Inflammatory macrophage (primary cell): ENCODE measurements at regions not wholly inside any gene's neighbourhood (a gene's known extent, or its start where the extent isn't known, plus 50 kb on each side); places are given as distances from the start of the nearest gene placed in this dataset.

Source experiments
- DNase-seq, 2 donors: peaks; one replicate each; pipeline ENCODE4 v3.0.0-alpha.2; 2020 to 2022

DNA sequence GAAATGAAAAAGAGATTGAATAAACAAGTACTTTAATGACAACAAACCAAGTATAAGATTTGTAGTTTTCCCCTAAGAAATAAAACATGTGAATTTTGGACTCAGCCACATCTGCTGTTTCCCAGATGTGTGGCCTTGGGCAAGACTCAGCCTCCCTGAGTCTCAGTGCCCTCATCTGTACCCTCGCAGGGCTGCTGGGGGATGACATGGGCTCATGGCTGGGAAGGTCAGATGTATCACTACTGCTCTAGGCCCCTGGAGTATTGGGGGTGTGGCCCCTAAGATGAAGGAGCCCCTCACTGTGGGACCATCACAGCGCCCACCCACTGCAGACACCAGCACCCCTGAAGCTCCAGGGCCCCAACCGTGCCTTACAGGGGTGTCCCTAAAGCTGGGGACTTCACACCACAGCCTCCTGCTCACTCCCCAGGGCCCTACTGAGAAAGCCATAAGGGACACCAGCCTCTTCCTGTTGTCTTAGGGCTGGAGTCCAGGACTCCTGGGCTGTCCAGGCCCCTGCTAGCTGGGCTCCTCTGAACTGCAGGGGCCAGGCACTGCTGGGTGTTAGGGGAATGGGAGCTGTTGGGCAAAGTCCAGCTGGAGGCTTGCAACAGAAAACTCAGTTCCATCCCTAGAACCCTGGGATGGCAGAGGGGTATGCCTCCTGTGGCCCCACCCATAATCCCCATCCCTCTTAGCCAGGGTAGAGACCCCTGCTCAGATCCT is 104.0 kb upstream of the WNT4 start:
- DNase-seq = no peak

DNA sequence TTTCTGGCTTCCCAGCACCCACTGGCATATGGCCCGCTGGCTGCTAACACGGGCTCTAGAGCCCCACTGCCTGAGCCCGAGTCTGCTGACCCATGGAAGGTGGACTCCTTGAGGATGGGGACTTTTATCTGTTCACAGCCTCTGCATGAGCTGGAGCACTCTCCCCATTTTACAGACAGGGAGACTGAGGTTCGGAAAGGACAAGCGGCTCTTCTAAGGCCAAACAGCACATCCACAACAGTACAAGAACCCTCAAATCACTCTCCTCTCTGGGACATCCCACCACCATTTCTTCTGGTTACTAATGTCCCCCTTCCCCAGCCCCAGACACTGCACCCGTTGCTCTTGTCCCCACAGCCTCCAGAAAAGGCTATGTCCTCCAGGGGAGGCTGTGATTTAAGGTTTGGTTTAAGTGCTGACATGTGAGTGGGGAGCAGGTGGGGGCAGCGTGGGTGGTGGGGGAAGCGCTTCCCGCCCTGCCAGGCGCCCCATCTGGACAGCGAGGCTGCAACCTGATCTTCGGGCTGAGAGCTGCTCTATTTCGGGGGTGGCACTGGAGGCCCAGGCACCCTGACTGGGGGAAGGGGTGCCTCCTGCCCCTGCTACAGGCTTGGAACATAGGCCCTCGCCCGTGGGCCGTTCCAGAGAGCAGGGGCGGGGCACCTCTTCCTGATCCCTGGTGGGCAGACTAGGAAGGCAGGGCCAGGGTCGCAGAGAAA is 104.8 kb upstream of the WNT4 start:
- DNase-seq = no peak

DNA sequence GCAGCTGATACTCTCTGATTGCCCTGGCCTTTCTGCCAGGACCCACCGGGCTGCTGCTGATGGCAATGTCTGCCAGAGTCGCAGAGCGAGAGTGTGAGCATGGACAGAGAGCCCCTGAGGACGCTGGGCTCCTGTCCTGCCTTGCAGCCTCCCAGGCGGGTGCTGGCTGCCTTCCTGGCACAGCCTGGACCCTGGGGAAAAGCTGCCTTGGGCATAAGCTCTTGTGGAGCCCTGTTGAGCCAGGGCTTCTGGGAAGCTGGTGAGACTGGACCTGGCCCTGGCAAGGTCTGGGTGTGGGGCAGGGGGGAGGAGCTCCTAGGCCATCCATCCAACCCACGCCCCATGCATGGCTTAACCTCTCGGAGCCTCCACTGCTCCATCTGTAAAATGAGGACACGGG is 105.8 kb upstream of the WNT4 start:
- no peak for DNase-seq

- DNase-seq = no peak
These were observed 107.2 kb upstream of the WNT4 start for GRCh38 chr1:22249928-22250680.

GRCh38 chr1:22250724-22251123 is 107.8 kb upstream of the WNT4 start:
- DNase-seq = no peak

- DNase-seq = no peak
These were observed 109.4 kb upstream of the WNT4 start for GRCh38 chr1:22252251-22252650.

- DNase-seq = no peak
These were observed 110.3 kb upstream of the WNT4 start for GRCh38 chr1:22253012-22253790.

DNA sequence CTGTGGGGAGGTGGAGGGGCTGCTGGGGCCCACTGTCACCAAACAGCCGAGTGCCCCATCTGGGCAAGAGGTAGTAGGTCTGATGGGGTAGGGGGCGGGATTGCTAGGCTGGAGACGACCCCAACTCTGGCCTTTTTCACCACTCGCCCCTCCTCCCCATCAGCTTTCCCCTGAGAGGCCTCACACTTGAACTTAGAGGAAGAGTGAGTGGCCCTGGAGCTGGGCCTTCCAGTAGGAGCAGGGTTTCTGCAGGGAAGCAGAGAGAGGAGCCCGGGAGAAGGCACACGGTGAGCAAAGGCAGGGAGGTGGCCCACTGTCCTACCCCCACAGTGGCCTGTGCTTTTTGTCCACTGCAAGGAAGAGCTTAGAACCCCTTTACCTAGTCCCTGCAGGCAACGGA is 111.9 kb upstream of the WNT4 start:
- DNase-seq = no peak

GRCh38 chr1:22255341-22256212 is 112.7 kb upstream of the WNT4 start:
- DNase-seq = no peak

- no peak for DNase-seq
These were observed 113.3 kb upstream of the WNT4 start for GRCh38 chr1:22256213-22256512.

DNA sequence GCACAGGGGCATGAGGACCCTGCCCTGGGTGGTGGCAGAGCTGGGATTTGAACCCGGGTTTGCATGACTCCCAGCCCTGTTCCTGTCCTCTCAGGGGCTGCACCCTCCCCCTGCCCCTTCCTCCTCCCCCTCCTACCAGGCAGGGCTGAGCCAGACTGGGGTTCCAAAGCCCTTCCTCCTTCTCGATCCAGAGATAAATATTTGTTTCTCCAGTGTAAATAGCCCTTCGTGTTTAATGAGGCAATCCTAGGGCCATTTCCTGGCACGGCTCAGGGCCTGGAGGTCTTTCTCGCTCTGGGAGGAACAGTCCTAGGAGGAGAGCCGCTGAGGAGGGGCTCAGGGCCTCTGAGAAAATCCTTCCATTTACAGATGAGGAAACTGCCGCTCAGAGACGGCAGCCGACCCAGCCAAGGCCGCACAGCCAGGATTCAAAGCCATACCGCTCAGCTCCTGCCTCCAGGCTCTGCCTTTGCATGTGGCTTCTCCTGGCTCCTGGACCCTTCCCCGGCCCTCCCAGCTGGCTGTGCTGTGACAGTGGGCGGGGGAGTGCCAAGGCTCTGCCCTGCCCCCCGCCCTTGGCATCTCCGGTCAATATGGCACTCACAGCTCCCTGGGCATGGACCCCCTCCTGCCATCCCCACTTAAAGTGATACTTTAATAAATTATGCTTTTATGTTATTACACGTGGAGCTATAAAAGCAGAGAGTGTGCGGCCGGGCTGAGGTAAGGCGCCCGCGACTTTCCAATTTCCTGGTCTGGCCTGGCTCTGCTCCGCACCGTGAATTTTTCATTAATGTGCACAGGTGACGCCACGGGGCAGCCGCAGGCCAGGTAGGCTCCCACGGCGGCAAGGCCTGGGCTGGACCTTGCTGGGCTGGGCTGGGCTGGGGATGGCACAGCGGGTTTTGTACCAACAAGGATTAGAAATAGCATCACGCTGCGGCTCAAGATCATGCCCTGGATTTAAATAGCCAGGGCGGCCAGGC is 114.7 kb upstream of the WNT4 start:
- DNase-seq = no peak

GRCh38 chr1:22258698-22259097 is 115.8 kb upstream of the WNT4 start:
- DNase-seq = no peak

GRCh38 chr1:22259551-22260282 is 116.8 kb upstream of the WNT4 start:
- DNase-seq = no peak

GRCh38 chr1:22260860-22261432 is 118.0 kb upstream of the WNT4 start:
- no peak for DNase-seq

DNA sequence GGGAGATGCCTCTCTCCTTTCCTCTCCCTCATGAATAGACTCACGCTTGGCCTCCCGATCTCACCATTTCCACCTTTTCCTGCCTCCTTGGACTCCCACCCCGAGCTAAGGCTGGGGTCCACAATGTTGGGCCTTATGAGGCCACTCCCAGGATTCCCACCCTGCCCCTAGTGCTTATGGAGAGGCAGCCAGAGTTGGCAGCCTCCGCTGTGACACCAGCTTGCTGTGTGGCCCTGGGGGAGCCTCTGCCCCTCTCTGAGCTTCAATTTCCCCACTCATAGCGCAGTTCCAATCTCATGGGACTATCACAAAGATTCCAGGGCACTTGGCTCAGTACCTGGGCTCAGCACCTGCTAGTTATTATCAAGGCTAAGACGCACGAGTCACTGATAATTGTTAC is 118.7 kb upstream of the WNT4 start:
- no peak for DNase-seq

GRCh38 chr1:22262583-22262982 is 119.7 kb upstream of the WNT4 start:
- DNase-seq = no peak

DNA sequence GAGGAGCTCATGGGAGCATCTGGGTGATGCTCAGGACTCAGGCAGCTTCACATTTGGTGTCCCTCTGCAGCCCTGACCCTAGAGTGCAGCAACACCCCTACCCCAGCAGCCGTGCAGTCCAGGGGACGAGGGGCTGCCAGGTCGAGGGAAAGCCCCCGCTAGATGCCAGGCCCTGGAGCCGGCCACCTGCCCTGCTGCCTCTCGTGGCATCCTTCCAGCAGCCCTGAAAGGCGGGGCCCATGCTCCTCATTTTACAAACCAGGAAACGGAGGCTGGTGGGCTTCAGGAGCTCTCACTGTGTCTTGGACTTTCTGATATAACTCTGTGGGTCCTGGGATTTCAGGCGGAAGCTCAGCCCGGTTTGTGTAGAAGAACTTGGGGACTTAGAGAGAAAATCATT is 120.5 kb upstream of the WNT4 start:
- DNase-seq = no peak

DNA sequence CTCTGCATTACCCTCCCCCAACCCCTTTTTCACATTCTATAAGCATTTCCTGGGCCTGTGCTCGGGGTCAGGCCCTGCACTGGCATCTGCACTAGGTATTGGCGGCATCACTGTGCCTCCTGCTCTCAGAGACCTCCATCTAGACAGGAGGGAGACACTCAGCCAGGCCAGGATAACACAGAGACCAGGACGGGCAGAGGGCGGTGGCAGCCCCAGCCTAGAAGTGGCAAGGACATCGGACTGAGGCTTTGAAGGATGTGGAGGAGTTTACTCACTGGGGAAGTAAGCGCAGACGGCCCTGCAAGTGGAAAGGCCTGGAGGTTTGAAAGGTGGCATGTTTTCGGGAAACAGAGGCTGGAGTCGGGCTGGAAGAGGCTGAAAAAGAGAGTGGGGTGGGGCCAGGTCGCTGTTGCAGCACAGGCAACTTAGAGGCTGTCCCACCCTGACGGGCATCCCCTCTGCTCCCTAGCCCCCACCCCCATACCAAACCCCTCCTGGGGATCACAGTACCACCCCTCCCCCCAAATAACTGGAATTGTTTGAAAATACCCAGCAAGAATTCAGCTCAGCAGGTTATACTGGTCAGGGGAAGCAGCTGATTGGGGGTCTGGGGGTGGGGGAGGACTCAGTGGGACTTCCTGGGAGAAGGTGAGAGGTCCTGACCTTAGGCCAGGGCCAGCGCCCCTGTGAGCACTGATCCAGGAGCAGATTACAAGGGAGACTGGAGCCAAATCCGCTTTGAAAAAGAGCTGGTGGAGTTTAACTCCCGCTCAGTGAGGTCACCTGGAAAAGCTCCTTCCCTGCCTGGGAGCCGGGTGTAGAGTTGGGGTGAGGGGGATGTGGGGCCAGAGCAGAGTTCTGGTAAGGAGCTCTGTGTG is 121.8 kb upstream of the WNT4 start:
- no peak for DNase-seq

GRCh38 chr1:22266141-22266540 is 123.2 kb upstream of the WNT4 start:
- no peak for DNase-seq
